ENCODE measurements at regions not wholly inside any gene's neighbourhood (a gene's known extent, or its start where the extent isn't known, plus 50 kb on each side); places are given as distances from the start of the nearest gene placed in this dataset.

DNA sequence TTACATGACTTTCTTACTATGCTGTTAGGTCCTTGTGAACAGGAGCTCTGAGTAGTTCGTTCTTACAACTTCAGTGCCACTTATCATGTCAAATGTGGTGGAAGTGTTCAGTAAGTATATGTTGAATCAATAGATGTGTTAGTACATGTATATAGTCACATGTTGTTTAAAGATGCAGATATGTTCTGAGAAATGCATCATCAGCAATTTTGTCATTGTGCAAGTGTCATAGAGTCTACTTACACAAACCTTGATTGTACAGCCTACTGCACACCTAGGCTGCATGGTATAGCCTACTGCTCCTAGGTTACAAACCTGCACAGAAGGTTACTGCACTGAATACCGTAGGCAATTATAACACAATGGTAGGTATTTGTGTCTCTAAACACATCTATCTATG lies 174.8 kb downstream of the GPR37 start:
- WGBS, 4 donors = 72 to 82% (median 76%) methylated on average over 2 of the region's 2 CpGs
- no peaks in the 10 kb centered on the region for H3K36me3 ChIP-seq
- no peak overlapping the region for H3K4me3 ChIP-seq
- TF ChIP-seq, protein P1, sequence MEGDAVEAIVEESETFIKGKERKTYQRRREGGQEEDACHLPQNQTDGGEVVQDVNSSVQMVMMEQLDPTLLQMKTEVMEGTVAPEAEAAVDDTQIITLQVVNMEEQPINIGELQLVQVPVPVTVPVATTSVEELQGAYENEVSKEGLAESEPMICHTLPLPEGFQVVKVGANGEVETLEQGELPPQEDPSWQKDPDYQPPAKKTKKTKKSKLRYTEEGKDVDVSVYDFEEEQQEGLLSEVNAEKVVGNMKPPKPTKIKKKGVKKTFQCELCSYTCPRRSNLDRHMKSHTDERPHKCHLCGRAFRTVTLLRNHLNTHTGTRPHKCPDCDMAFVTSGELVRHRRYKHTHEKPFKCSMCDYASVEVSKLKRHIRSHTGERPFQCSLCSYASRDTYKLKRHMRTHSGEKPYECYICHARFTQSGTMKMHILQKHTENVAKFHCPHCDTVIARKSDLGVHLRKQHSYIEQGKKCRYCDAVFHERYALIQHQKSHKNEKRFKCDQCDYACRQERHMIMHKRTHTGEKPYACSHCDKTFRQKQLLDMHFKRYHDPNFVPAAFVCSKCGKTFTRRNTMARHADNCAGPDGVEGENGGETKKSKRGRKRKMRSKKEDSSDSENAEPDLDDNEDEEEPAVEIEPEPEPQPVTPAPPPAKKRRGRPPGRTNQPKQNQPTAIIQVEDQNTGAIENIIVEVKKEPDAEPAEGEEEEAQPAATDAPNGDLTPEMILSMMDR (IDR thresholded peaks at IDR 0.05) = no peak
- no peak for TF ChIP-seq POLR2A (IDR thresholded peaks at IDR 0.05)
- no peaks in the 10 kb centered on the region for H3K9me3 ChIP-seq
- DNase-seq (no peak), ATAC-seq (no peak)
- no peak overlapping the region for H3K27ac ChIP-seq
- no peaks in the 10 kb centered on the region for H3K4me1 ChIP-seq
- no peaks in the 10 kb centered on the region for H3K27me3 ChIP-seq
- intact Hi-C loops (cut with DNase I) = no loop called here

DNA sequence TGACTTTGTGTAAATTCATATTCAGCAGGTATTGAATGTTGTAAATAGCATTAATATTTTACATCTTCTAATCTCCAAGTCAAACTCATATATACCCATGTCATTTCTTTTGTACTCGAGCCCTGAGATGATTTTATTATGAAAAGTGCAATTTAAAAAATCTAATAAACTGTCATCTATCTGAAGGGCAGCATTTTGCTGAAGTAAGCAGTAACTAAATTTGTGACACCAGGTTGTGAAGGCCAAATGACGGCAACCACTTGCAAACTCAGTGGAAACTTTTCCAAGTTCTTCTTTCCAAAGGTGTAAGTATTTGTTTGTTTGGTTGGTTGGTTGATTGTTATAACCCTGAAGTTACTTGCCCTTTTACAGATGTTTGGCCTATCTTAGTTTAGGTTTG lies 188.3 kb downstream of the GPR37 start:
- Histone ChIP-seq H3K9me3 (no peaks in the 10 kb centered on the region), H3K4me3 (no peak overlapping the region), H3K27ac (no peak overlapping the region), H3K4me1 (no peaks in the 10 kb centered on the region), H3K36me3 (no peaks in the 10 kb centered on the region), H3K27me3 (no peaks in the 10 kb centered on the region)
- DNase-seq (no peak), ATAC-seq (no peak)
- no peak for TF ChIP-seq POLR2A (IDR thresholded peaks at IDR 0.05)
- TF ChIP-seq, protein P1 (IDR thresholded peaks at IDR 0.05) = no peak
- intact Hi-C loops (cut with DNase I) = no loop called here
- WGBS, 4 donors = 71 to 82% (median 77%) methylated on average over 2 of the region's 2 CpGs

DNA sequence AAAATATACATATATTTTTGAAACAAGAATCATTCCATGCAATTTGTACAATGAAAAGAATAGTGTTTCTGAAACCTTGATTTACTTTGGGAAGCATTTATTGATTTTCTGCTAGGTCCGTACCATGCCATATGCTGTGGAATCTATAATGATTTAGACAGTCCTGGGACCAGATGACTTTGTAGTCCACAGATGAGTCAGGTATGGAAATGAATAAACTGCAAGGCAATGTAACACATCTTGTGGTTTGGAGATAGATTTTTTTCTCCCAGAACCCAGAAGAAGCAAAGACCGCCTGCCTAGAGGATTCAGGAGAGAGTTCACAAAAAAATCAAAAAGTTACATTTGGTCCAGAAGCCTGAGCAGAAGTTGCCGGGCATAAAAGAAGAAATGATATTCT lies 190.4 kb downstream of the GPR37 start:
- DNase-seq (no peak), ATAC-seq (no peak)
- Histone ChIP-seq H3K27ac (no peak overlapping the region), H3K4me1 (no peaks in the 10 kb centered on the region), H3K27me3 (no peaks in the 10 kb centered on the region), H3K36me3 (no peaks in the 10 kb centered on the region), H3K4me3 (no peak overlapping the region), H3K9me3 (no peaks in the 10 kb centered on the region)
- 85 to 89% (median 87%) methylated on average over 3 of the region's 3 CpGs for WGBS, 4 donors
- TF ChIP-seq, protein P1 (IDR thresholded peaks at IDR 0.05) = no peak
- no peak for TF ChIP-seq POLR2A (IDR thresholded peaks at IDR 0.05)
- intact Hi-C loops (cut with DNase I) = no loop called here

DNA sequence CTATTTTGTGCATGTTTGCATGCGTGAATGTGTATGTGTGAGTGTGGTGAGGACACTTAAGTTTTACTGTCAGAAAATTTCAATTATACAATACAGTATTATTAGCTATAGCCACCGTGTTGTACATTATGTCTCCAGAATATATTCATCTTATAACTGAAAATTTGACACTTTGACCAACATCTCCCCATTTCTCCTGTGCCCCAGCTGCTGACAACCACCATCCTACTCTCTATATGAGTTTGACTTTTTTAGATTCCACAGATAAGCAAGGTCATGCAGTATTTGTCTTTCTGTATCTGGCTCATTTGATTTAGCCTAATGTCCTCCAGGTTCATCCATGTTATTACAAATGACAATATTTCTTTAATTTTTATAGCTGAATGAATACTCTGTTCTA lies 195.0 kb downstream of the GPR37 start:
- DNase-seq (no peak), ATAC-seq (no peak)
- WGBS, 4 donors = 81 to 87% (median 83%) methylated on average over 2 of the region's 2 CpGs
- Histone ChIP-seq H3K27me3 (no peaks in the 10 kb centered on the region), H3K9me3 (no peaks in the 10 kb centered on the region), H3K4me3 (no peak overlapping the region), H3K4me1 (no peaks in the 10 kb centered on the region), H3K36me3 (no peaks in the 10 kb centered on the region), H3K27ac (no peak overlapping the region)
- intact Hi-C loops (cut with DNase I) = no loop called here
- TF ChIP-seq, protein P1 (IDR thresholded peaks at IDR 0.05) = no peak
- no peak for TF ChIP-seq POLR2A (IDR thresholded peaks at IDR 0.05)
